ENCODE measurements at regions not wholly inside any gene's neighbourhood (a gene's known extent, or its start where the extent isn't known, plus 50 kb on each side); places are given as distances from the start of the nearest gene placed in this dataset.

GRCh38 chr11:130588471-130588870 lies 140.0 kb downstream of the ADAMTS15 start:
- peak; percentile 27 for DNase-seq

- no peak for DNase-seq
These were observed 143.6 kb downstream of the ADAMTS15 start for GRCh38 chr11:130592056-130592455.

- no peak for DNase-seq
These were observed 144.6 kb downstream of the ADAMTS15 start for GRCh38 chr11:130593064-130593463.

- no peak for DNase-seq
These were observed 150.0 kb downstream of the ADAMTS15 start for GRCh38 chr11:130598433-130598832.

GRCh38 chr11:130599073-130599654 lies 150.7 kb downstream of the ADAMTS15 start:
- peak; percentile 57 for DNase-seq

- DNase-seq, result no peak
These were observed 151.7 kb downstream of the ADAMTS15 start for GRCh38 chr11:130600139-130600538.

GRCh38 chr11:130600616-130601015 lies 152.2 kb downstream of the ADAMTS15 start:
- DNase-seq, result no peak

- peak; percentile 86 for DNase-seq
These were observed 152.7 kb downstream of the ADAMTS15 start for GRCh38 chr11:130601141-130601540.

- DNase-seq, result no peak
These were observed 153.5 kb downstream of the ADAMTS15 start for GRCh38 chr11:130601764-130602460.

GRCh38 chr11:130602641-130603334 lies 154.3 kb downstream of the ADAMTS15 start:
- no peak for DNase-seq

GRCh38 chr11:130603335-130603906 lies 155.0 kb downstream of the ADAMTS15 start:
- no peak for DNase-seq

- no peak for DNase-seq
These were observed 156.2 kb downstream of the ADAMTS15 start for GRCh38 chr11:130604606-130605005.

- peak; percentile 50 for DNase-seq
These were observed 157.7 kb downstream of the ADAMTS15 start for GRCh38 chr11:130606178-130606577.

- DNase-seq, result peak; percentile 84
These were observed 158.5 kb downstream of the ADAMTS15 start for GRCh38 chr11:130606781-130607511.

GRCh38 chr11:130608287-130608686 lies 159.8 kb downstream of the ADAMTS15 start:
- DNase-seq, result no peak

GRCh38 chr11:130609121-130610035 lies 160.9 kb downstream of the ADAMTS15 start:
- DNase-seq, result no peak

GRCh38 chr11:130611791-130612251 lies 163.4 kb downstream of the ADAMTS15 start:
- peak; percentile 98 for DNase-seq

GRCh38 chr11:130612291-130612851 lies 163.9 kb downstream of the ADAMTS15 start:
- DNase-seq, result peak; percentile 93

- DNase-seq, result no peak
These were observed 165.0 kb downstream of the ADAMTS15 start for GRCh38 chr11:130613396-130613795.

GRCh38 chr11:130614591-130614990 lies 166.1 kb downstream of the ADAMTS15 start:
- no peak for DNase-seq

- no peak for DNase-seq
These were observed 167.1 kb downstream of the ADAMTS15 start for GRCh38 chr11:130615561-130615960.

All from fibroblast of skin of right biceps (primary cell).